ENCODE measurements at regions not wholly inside any gene's neighbourhood (a gene's known extent, or its start where the extent isn't known, plus 50 kb on each side); places are given as distances from the start of the nearest gene placed in this dataset.

DNA sequence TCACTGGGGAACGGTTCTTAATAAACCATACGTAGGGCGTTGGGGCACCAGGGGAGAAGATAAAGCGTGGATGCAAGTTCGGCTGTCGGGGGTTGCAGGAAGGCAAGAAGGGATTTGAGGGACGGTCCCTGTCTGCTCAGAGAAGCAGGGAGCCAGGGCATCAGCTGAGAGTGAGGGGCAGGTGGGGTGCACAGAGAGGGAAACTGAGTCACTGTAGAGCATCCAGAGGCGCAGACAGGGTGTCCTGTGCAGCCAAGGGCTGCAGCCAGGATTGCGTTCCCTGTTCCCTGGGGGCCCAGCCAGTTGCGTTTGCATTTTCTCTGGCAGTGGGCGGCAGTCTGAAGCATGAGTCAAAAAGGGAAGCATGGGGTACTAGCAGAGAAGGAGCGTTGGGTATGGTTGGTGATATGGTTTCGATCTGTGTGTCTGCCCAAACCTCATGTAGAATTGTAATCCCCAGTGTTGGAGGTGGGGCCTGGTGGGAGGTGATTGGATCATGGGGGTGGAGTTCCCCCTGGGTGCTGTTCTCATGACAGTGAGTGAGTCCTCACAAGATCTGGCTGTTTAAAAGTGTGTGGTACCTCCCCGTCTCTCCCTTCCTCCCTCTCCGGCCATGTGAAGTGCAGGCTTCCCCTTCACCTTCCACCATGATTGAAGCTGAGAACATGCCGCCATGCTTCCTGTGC lies 202.9 kb downstream of the NDUFA10 start:
- no peak for TF ChIP-seq CTCF (IDR thresholded peaks at IDR 0.05; ENCODE audit: control extremely low read depth, extremely low read depth, low read depth, missing control alignments)
- CTCF ChIA-PET = no interaction called here
- POLR2A ChIA-PET = no interaction called here
- no peak for DNase-seq (ENCODE audit: extremely low spot score)

GRCh38 chr2:239821694-239822075 lies 203.5 kb downstream of the NDUFA10 start:
- POLR2A ChIA-PET = no interaction called here
- CTCF ChIA-PET = no interaction called here
- TF ChIP-seq CTCF (IDR thresholded peaks at IDR 0.05; ENCODE audit: control extremely low read depth, extremely low read depth, low read depth, missing control alignments) = no peak
- no peak for DNase-seq (ENCODE audit: extremely low spot score)

DNA sequence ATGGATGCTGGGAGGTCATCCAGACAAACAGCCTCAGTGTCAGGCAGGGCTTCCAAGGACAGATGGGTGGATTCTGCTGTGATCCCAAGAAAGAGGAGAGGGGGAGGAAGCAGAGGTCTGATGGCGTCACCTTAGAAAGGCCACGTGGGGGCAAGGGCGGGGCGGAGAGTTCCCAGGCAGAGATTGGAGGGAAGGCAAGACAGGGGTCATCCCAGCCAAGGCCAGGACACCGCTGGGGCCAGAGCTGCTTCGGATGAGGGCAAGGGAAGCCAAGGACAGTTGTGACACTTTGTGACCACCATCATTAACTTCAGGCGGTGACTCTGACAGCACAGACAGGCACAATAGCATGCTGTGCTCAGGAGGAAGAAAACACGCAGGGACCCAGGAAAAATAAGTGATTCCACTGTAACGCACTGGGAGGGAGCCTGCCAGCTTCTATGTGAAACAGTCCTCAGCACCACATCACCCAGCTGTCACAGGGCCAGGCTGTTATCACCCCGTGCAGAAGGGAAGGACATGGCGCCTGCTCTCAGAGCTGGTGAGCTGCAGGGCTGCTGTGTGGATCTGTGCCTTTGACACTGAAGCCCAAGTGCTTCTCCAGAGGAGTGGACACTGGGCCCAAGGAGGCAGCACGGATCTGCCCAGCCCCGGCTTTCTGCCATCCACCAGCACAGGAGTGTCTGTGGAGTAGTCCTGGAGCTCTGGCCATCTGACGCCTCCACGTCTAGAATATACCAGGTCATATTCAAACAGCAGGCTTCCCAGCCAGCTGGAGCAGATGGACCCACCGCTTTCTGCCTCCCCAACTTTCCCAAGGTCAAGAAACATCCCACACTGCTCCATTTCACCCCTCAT lies 204.1 kb downstream of the NDUFA10 start:
- ChIA-PET POLR2A (no interaction called here), CTCF (interaction anchor here (1.5 kb wide), 1 partner anchor 11 kb away, joined by 4 read pairs; no protein-coding TSS in a partner anchor)
- DNase-seq (ENCODE audit: extremely low spot score) = no peak
- TF ChIP-seq CTCF (IDR thresholded peaks at IDR 0.05; ENCODE audit: control extremely low read depth, extremely low read depth, low read depth, missing control alignments) = no peak

GRCh38 chr2:239819974-239820555 lies 205.1 kb downstream of the NDUFA10 start:
- POLR2A ChIA-PET = no interaction called here
- DNase-seq (ENCODE audit: extremely low spot score) = no peak
- no peak for TF ChIP-seq CTCF (IDR thresholded peaks at IDR 0.05; ENCODE audit: control extremely low read depth, extremely low read depth, low read depth, missing control alignments)
- CTCF ChIA-PET = interaction anchor here (1.5 kb wide), 1 partner anchor 10 kb away, joined by 4 read pairs; no protein-coding TSS in a partner anchor

DNA sequence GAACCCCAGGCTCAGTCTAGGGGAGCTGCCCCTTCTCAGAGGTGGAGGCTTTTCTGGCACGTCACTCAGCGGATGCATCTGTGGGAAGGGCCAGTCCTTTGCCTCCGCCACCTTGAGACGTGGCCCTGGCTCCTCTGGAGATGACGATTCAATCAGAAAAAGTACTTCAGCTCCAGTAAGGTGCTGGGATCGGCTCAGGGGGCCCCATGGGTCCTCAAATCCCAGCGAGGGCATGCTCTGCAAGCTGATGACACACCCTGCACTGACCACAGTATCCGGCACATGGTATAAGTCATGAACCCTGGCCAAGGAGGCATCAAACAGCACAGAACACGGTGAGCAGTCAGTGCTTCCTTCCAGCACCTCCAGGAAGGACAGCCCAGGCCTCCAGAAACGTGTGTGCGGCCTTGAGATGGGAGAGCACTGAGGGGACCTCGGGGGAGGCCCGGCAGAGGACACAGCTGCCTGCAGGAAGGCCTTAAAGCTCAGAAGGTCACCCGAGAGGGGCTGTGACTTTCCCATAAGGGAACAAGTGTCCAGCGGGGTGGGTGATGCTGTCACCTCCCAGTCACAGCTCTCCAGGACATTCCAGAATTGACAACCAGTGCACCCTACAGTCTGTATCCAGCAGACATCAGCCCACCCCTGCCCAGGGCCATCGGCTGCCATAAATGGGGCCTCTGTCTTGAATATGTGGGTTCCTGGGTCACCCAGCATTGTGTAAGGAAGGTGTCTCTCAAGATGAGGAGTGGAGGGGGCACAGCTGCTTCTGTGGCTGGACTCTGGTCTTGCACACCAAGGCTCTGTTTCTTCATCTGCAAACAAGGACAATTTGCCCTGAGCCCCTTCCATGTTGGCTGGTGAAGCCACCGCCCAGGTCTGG lies 205.8 kb downstream of the NDUFA10 start:
- TF ChIP-seq CTCF (IDR thresholded peaks at IDR 0.05; ENCODE audit: control extremely low read depth, extremely low read depth, low read depth, missing control alignments) = no peak
- DNase-seq (ENCODE audit: extremely low spot score) = no peak
- POLR2A ChIA-PET = no interaction called here
- CTCF ChIA-PET = no interaction called here

- ChIA-PET CTCF (no interaction called here), POLR2A (no interaction called here)
- no peak for DNase-seq (ENCODE audit: extremely low spot score)
- no peak for TF ChIP-seq CTCF (IDR thresholded peaks at IDR 0.05; ENCODE audit: control extremely low read depth, extremely low read depth, low read depth, missing control alignments)
Observed at GRCh38 chr2:239818531-239819011, 206.6 kb downstream of the NDUFA10 start.

Data from GM10248 (cell line).